HCT116 (cell line): ENCODE measurements at regions not wholly inside any gene's neighbourhood (a gene's known extent, or its start where the extent isn't known, plus 50 kb on each side); places are given as distances from the start of the nearest gene placed in this dataset.

Source experiments
- ATAC-seq: fragments of 200-7000 bp; cut with Tn5 transposase; 2 replicates; pipeline ENCODE4 v1.9.1; 2020; ENCODE audit warnings: mild to moderate bottlenecking, moderate library complexity
- BruUV-seq: library from RNA; stranded (reverse); fragments of 400-500 nt; replicated peaks from 2 replicates; lab custom pipeline; 2021; lab: Mats Ljungman, UMichigan
- CTCF ChIA-PET: fragments of 300-600 bp; sonication (Branson Sonifier 250); formaldehyde crosslinking; loops from one replicate; lab custom pipeline; 2021; ENCODE audit warnings: antibody characterized with exemption; lab: Charles Lee
- POLR2A ChIA-PET: fragments of 300-600, 350-600 bp; sonication (Branson Sonifier 250); formaldehyde crosslinking; loops from one replicate; lab custom pipeline; 2021; ENCODE audit warnings: antibody characterized with exemption; lab: Charles Lee
- RAD21 ChIA-PET, 2 experiments: fragments of 300-600 bp; sonication (Branson Sonifier 250); formaldehyde crosslinking; loops; one replicate each; lab custom pipeline; 2023; ENCODE audit warnings: low total read pairs in 2 of 2; ENCODE audit not compliant: uncharacterized antibody in 2 of 2, unreplicated experiment in 2 of 2, low non-redundant PET in 1 of 2; lab: Charles Lee
- DNase-seq: peaks from one replicate; pipeline ENCODE4 v3.0.0-alpha.2; 2010; ENCODE audit warnings: low read depth, low spot score
- H2AFZ ChIP-seq: fragments of 200-600 bp; shearing (Covaris generic), sonication (generic); 2 replicates; pipeline ENCODE4 v1.6.1; 2017; ENCODE audit warnings: low read depth, mixed run types, mixed read lengths, antibody characterized with exemption, low read length; ENCODE audit not compliant: poor library complexity, severe bottlenecking
- H3K27ac ChIP-seq: 2 replicates; pipeline ENCODE4 v1.5.1; 2012; ENCODE audit warnings: low read depth, low read length
- H3K27me3 ChIP-seq: fragments of 200-600 bp; sonication (generic); 2 replicates; pipeline ENCODE4 v1.6.1; 2016; ENCODE audit warnings: mixed run types, low read length, mixed read lengths; ENCODE audit not compliant: insufficient read depth
- H3K36me3 ChIP-seq, 2 experiments: fragments of 200-500 bp in 1 of 2; fragments of 200-600 bp in 1 of 2; sonication (Bioruptor generic) in 1 of 2; sonication (generic) in 1 of 2; 2 replicates each; pipeline versions ENCODE4 v1.5.1 to v1.6.1; 2014 to 2016; ENCODE audit warnings: low read length in 2 of 2, inconsistent platforms in 1 of 2, mixed read lengths in 1 of 2, mixed run types in 1 of 2; ENCODE audit not compliant: insufficient read depth in 2 of 2, control insufficient read depth in 1 of 2
- H3K4me1 ChIP-seq, 2 experiments: fragments of 200-600 bp in 1 of 2; sonication (generic) in 1 of 2; 2 replicates each; pipeline versions ENCODE4 v1.5.1 to v1.6.1; 2012 to 2017; ENCODE audit warnings: low read length in 2 of 2, inconsistent platforms in 1 of 2, mild to moderate bottlenecking in 1 of 2, mixed read lengths in 1 of 2, mixed run types in 1 of 2, moderate library complexity in 1 of 2; ENCODE audit not compliant: insufficient read depth in 2 of 2, control insufficient read depth in 1 of 2
- H3K4me2 ChIP-seq: fragments of 200-600 bp; sonication (generic); 2 replicates; pipeline ENCODE4 v1.6.1; 2017; ENCODE audit warnings: mixed run types, low read length, mixed read lengths
- H3K4me3 ChIP-seq, 2 experiments: fragments of 200-600 bp in 1 of 2; sonication (generic) in 1 of 2; replicated peaks in 1 of 2; 2 replicates each; pipeline ENCODE4 v1.5.1; 2011 to 2016; ENCODE audit warnings: low read length in 2 of 2, control low read depth in 1 of 2, low read depth in 1 of 2, mild to moderate bottlenecking in 1 of 2, mixed read lengths in 1 of 2, mixed run types in 1 of 2
- H3K79me2 ChIP-seq: fragments of 200-600 bp; sonication (generic); 2 replicates; pipeline ENCODE4 v1.6.1; 2017; ENCODE audit warnings: mild to moderate bottlenecking, mixed run types, low read length, moderate library complexity, mixed read lengths; ENCODE audit not compliant: insufficient read depth
- H3K9ac ChIP-seq: fragments of 200-600 bp; sonication (generic); 2 replicates; pipeline ENCODE4 v1.6.1; 2016; ENCODE audit warnings: low read length, mixed read lengths
- H3K9me2 ChIP-seq: fragments of 200-600 bp; sonication (generic), shearing (Covaris generic); 2 replicates; pipeline ENCODE4 v1.6.1; 2017; ENCODE audit warnings: mixed run types, mild to moderate bottlenecking, moderate library complexity; ENCODE audit not compliant: insufficient read depth
- H3K9me3 ChIP-seq, 2 experiments: fragments of 200-500 bp in 1 of 2; fragments of 200-600 bp in 1 of 2; sonication (Bioruptor generic) in 1 of 2; sonication (generic) in 1 of 2; 2 replicates each; pipeline ENCODE4 v1.6.1; 2014 to 2017; ENCODE audit warnings: low read length in 2 of 2, mixed read lengths in 2 of 2, inconsistent platforms in 1 of 2, low read depth in 1 of 2, mild to moderate bottlenecking in 1 of 2, mixed run types in 1 of 2, moderate library complexity in 1 of 2; ENCODE audit not compliant: control insufficient read depth in 1 of 2, insufficient read depth in 1 of 2
- H4K20me1 ChIP-seq: fragments of 200-600 bp; sonication (generic), shearing (Covaris generic); 2 replicates; pipeline ENCODE4 v1.6.1; 2017; ENCODE audit warnings: mixed run types, mild to moderate bottlenecking, moderate library complexity; ENCODE audit not compliant: insufficient read depth
- CBX3 ChIP-seq: IDR thresholded peaks from 2 replicates; pipeline ENCODE4 v1.6.1; 2012; ENCODE audit warnings: low read depth
- ELF1 ChIP-seq: IDR thresholded peaks from 2 replicates; pipeline ENCODE4 v1.6.1; 2012; ENCODE audit warnings: low read depth, borderline replicate concordance
- EZH2 ChIP-seq: fragments of 200-600 bp; sonication (generic); IDR thresholded peaks from 2 replicates; pipeline ENCODE4 v1.6.1; 2017; ENCODE audit warnings: antibody characterized with exemption, mixed run types
- FOSL1 ChIP-seq: IDR thresholded peaks from 2 replicates; pipeline ENCODE4 v1.6.1; 2012; ENCODE audit warnings: low read depth
- RAD21 ChIP-seq: IDR thresholded peaks from 2 replicates; pipeline ENCODE4 v1.6.1; 2012; ENCODE audit warnings: low read depth, mild to moderate bottlenecking
- REST ChIP-seq: IDR thresholded peaks from 2 replicates; pipeline ENCODE4 v1.6.1; 2012; ENCODE audit warnings: low read depth
- SIN3A ChIP-seq: IDR thresholded peaks from 2 replicates; pipeline ENCODE4 v1.6.1; 2012; ENCODE audit warnings: low read depth
- YY1 ChIP-seq: IDR thresholded peaks from 2 replicates; pipeline ENCODE4 v1.6.1; 2011; ENCODE audit warnings: low read length, low read depth, moderate library complexity, mild to moderate bottlenecking; ENCODE audit not compliant: insufficient replicate concordance; ENCODE audit errors: extremely low read depth
- ZFX ChIP-seq: fragments of 450-650 bp; IDR thresholded peaks from 2 replicates; pipeline ENCODE4 v1.6.1; 2017
- ZNF274 ChIP-seq: fragments of 200-500 bp; sonication (Bioruptor generic); IDR thresholded peaks from 2 replicates; pipeline ENCODE4 v1.6.1; 2014; ENCODE audit warnings: mild to moderate bottlenecking, low read depth, low read length, inconsistent platforms
- intact Hi-C: fragments of 100-400 bp; cut with micrococcal nuclease; formaldehyde crosslinking; loops from 2 replicates; pipeline ENCODE4 v1.10.0; 2022

- no peak overlapping the region for H2AFZ ChIP-seq
- H3K9me2 ChIP-seq, result no peaks in the 10 kb centered on the region
- BruUV-seq, result no TSS peak
- TF ChIP-seq ZNF274, result no peak
- TF ChIP-seq CBX3, result no peak
- TF ChIP-seq FOSL1, result no peak
- TF ChIP-seq ELF1, result no peak
- TF ChIP-seq REST, result no peak
- TF ChIP-seq ZFX, result no peak
- no peak for TF ChIP-seq EZH2
- TF ChIP-seq SIN3A, result no peak
- no peak for TF ChIP-seq YY1
- no peak for TF ChIP-seq RAD21
- H3K27me3 ChIP-seq, result no peaks in the 10 kb centered on the region
- ATAC-seq (no peak), DNase-seq (no peak)
- H3K36me3 ChIP-seq, result no peaks in the 10 kb centered on the region
- no peak overlapping the region for H3K4me2 ChIP-seq
- H4K20me1 ChIP-seq, result no peaks in the 10 kb centered on the region
- ChIA-PET RAD21 (no interaction called here), CTCF (no interaction called here), POLR2A (no interaction called here)
- no peaks in the 10 kb centered on the region for H3K79me2 ChIP-seq
- H3K4me3 ChIP-seq, result no peak overlapping the region
- H3K9me3 ChIP-seq, result peaks cover 0 to 15% of the 10 kb centered on the region in 2 experiments; a peak in 1 of 4 replicates
- peaks cover 0 to 6% of the 10 kb centered on the region in 2 experiments; a peak in 1 of 4 replicates for H3K4me1 ChIP-seq
- no peak overlapping the region for H3K9ac ChIP-seq
- no peak overlapping the region for H3K27ac ChIP-seq
- intact Hi-C loops, result no loop called here
Measured at GRCh38 chr16:88323041-88323440, 59.7 kb upstream of the ZNF469 start.
